ENCODE measurements at regions not wholly inside any gene's neighbourhood (a gene's known extent, or its start where the extent isn't known, plus 50 kb on each side); places are given as distances from the start of the nearest gene placed in this dataset.

DNA sequence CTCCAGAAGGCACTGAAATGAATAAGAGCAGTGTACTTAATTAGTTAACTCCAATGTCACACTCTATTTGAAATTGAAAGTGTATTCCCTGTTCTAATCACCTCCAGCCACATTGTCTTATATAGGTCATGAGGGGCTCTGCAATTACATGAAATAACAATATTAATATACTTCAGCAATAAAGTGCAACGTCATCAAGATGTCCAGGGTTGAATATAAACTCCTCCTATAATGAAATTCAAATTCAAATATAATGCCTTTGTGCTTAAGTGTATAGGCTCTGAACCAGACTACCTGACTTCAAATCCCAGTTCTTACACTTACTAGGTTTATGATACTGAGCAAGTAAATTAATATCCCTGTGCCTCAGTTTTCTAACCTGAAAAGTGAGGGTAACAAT lies 195.6 kb upstream of the SMC2 start:
- TF ChIP-seq, protein P1, sequence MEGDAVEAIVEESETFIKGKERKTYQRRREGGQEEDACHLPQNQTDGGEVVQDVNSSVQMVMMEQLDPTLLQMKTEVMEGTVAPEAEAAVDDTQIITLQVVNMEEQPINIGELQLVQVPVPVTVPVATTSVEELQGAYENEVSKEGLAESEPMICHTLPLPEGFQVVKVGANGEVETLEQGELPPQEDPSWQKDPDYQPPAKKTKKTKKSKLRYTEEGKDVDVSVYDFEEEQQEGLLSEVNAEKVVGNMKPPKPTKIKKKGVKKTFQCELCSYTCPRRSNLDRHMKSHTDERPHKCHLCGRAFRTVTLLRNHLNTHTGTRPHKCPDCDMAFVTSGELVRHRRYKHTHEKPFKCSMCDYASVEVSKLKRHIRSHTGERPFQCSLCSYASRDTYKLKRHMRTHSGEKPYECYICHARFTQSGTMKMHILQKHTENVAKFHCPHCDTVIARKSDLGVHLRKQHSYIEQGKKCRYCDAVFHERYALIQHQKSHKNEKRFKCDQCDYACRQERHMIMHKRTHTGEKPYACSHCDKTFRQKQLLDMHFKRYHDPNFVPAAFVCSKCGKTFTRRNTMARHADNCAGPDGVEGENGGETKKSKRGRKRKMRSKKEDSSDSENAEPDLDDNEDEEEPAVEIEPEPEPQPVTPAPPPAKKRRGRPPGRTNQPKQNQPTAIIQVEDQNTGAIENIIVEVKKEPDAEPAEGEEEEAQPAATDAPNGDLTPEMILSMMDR (IDR thresholded peaks at IDR 0.05) = no peak
- TF ChIP-seq POLR2A (IDR thresholded peaks at IDR 0.05) (no peak), POLR2AphosphoS5 (IDR thresholded peaks at IDR 0.05) (no peak)

All from transverse colon (tissue), 4 donors.